ENCODE measurements at regions not wholly inside any gene's neighbourhood (a gene's known extent, or its start where the extent isn't known, plus 50 kb on each side); places are given as distances from the start of the nearest gene placed in this dataset.

GRCh38 chr3:177733936-177734335 lies 536.7 kb upstream of the TBL1XR1 start:
- H3K4me3 ChIP-seq: no peak overlapping the region
- no peaks in the 10 kb centered on the region for H3K36me3 ChIP-seq (replicated peaks in 1 of 2)
- no peaks in the 10 kb centered on the region for H3K27me3 ChIP-seq
- intact Hi-C loops (cut with DNase I): no loop called here
- H3K4me1 ChIP-seq (replicated peaks in 1 of 2): peaks cover 0 to 13% of the 10 kb centered on the region in 2 donors
- 87 to 97% (median 93%) methylated on average over 2 of the region's 2 CpGs for WGBS, 4 donors
- H3K9me3 ChIP-seq (replicated peaks in 1 of 3): no peaks in the 10 kb centered on the region
- no peak for DNase-seq
- H3K27ac ChIP-seq: no peak overlapping the region
- TF ChIP-seq POLR2A (IDR thresholded peaks at IDR 0.05) (no peak), CTCF (IDR thresholded peaks at IDR 0.05) (no peak)

- no peak overlapping the region for H3K4me3 ChIP-seq
- no peaks in the 10 kb centered on the region for H3K36me3 ChIP-seq (replicated peaks in 1 of 2)
- peaks cover 0 to 3% of the 10 kb centered on the region in 2 donors for H3K4me1 ChIP-seq (replicated peaks in 1 of 2)
- WGBS, 4 donors: 88 to 91% (median 90%) methylated on average over 2 of the region's 2 CpGs
- TF ChIP-seq CTCF (IDR thresholded peaks at IDR 0.05): no peak
- TF ChIP-seq POLR2A (IDR thresholded peaks at IDR 0.05): no peak
- intact Hi-C loops (cut with DNase I): no loop called here
- no peaks in the 10 kb centered on the region for H3K9me3 ChIP-seq (replicated peaks in 1 of 3)
- H3K27ac ChIP-seq: no peak overlapping the region
- no peak for DNase-seq
- H3K27me3 ChIP-seq: no peaks in the 10 kb centered on the region
Measured at GRCh38 chr3:177735431-177735830, 538.1 kb upstream of the TBL1XR1 start.

- Histone ChIP-seq H3K4me3 (no peak overlapping the region), H3K4me1 (replicated peaks in 1 of 2) (no peaks in the 10 kb centered on the region), H3K27me3 (no peaks in the 10 kb centered on the region), H3K36me3 (replicated peaks in 1 of 2) (no peaks in the 10 kb centered on the region), H3K27ac (no peak overlapping the region), H3K9me3 (replicated peaks in 1 of 3) (no peaks in the 10 kb centered on the region)
- TF ChIP-seq POLR2A (IDR thresholded peaks at IDR 0.05) (no peak), CTCF (IDR thresholded peaks at IDR 0.05) (no peak)
- WGBS, 4 donors: 93 to 95% (median 94%) methylated on average over 5 of the region's 5 CpGs
- intact Hi-C loops (cut with DNase I): no loop called here
- no peak for DNase-seq
Measured at GRCh38 chr3:177739461-177739860, 542.2 kb upstream of the TBL1XR1 start.

- Histone ChIP-seq H3K4me1 (replicated peaks in 1 of 2) (peaks cover 0 to 4% of the 10 kb centered on the region in 2 donors), H3K36me3 (replicated peaks in 1 of 2) (no peaks in the 10 kb centered on the region), H3K27ac (no peak overlapping the region), H3K4me3 (no peak overlapping the region), H3K27me3 (no peaks in the 10 kb centered on the region), H3K9me3 (replicated peaks in 1 of 3) (no peaks in the 10 kb centered on the region)
- WGBS, 4 donors: 89 to 97% (median 91%) methylated on average over 3 of the region's 3 CpGs
- intact Hi-C loops (cut with DNase I): no loop called here
- no peak for DNase-seq
- TF ChIP-seq CTCF (IDR thresholded peaks at IDR 0.05) (no peak), POLR2A (IDR thresholded peaks at IDR 0.05) (no peak)
Measured at GRCh38 chr3:177740254-177740653, 543.0 kb upstream of the TBL1XR1 start.

All from adrenal gland (tissue), 9 donors.